GM23338 (cell line): ENCODE measurements at regions not wholly inside any gene's neighbourhood (a gene's known extent, or its start where the extent isn't known, plus 50 kb on each side); places are given as distances from the start of the nearest gene placed in this dataset.

ENCODE experiments used
- ATAC-seq: fragments of 200-7000 bp; cut with Tn5 transposase; 3 replicates; pipeline ENCODE4 v1.9.1; 2020
- DNase-seq: peaks from one replicate; pipeline ENCODE4 v3.0.0-alpha.2; 2015; ENCODE audit warnings: low spot score
- H2AFZ ChIP-seq: fragments of 200-600 bp; sonication (generic); 2 replicates; pipeline ENCODE4 v1.8.0; 2016; ENCODE audit warnings: antibody characterized with exemption, mild to moderate bottlenecking, moderate library complexity
- H3F3A ChIP-seq: fragments of 200-600 bp; sonication (generic); replicated peaks from 2 replicates; pipeline ENCODE4 v1.8.0; 2017; ENCODE audit warnings: antibody characterized with exemption, mixed run types, low read depth
- H3K27ac ChIP-seq: fragments of 200-600 bp; sonication (generic); 2 replicates; pipeline ENCODE4 v1.6.1; 2016; ENCODE audit warnings: low read depth
- H3K27me3 ChIP-seq: fragments of 200-600 bp; sonication (generic); 2 replicates; pipeline ENCODE4 v1.8.0; 2016; ENCODE audit warnings: mild to moderate bottlenecking, mixed run types, moderate library complexity; ENCODE audit not compliant: insufficient read depth
- H3K36me3 ChIP-seq: fragments of 200-600 bp; sonication (generic); 2 replicates; pipeline ENCODE4 v1.8.0; 2016; ENCODE audit warnings: mild to moderate bottlenecking; ENCODE audit not compliant: insufficient read depth
- H3K4me1 ChIP-seq: fragments of 200-600 bp; sonication (generic); 2 replicates; pipeline ENCODE4 v1.8.0; 2016; ENCODE audit warnings: mild to moderate bottlenecking, moderate library complexity; ENCODE audit not compliant: insufficient read depth
- H3K4me2 ChIP-seq: fragments of 200-600 bp; sonication (generic); 2 replicates; pipeline ENCODE4 v1.7.1; 2017; ENCODE audit warnings: mixed run types
- H3K4me3 ChIP-seq: fragments of 200-600 bp; sonication (generic); 2 replicates; pipeline ENCODE4 v1.6.1; 2016; ENCODE audit warnings: mixed run types
- H3K79me2 ChIP-seq: fragments of 200-600 bp; sonication (generic); replicated peaks from 2 replicates; pipeline ENCODE4 v1.8.0; 2017; ENCODE audit warnings: mild to moderate bottlenecking; ENCODE audit not compliant: insufficient read depth
- H3K9me2 ChIP-seq: fragments of 200-600 bp; sonication (generic); 2 replicates; pipeline ENCODE4 v1.8.0; 2017; ENCODE audit not compliant: insufficient read depth
- H4K20me1 ChIP-seq: fragments of 200-600 bp; sonication (generic); replicated peaks from 2 replicates; pipeline ENCODE4 v1.8.0; 2017; ENCODE audit warnings: mild to moderate bottlenecking; ENCODE audit not compliant: insufficient read depth
- H3K27ac Mint-ChIP-seq: 2 replicates; pipeline ENCODE4 v1.8.0; 2020; ENCODE audit warnings: inconsistent platforms, mild to moderate bottlenecking, moderate library complexity, mixed read lengths
- H3K27me3 Mint-ChIP-seq: 3 replicates; pipeline ENCODE4 v1.8.0; 2022; ENCODE audit warnings: low read depth, mild to moderate bottlenecking, moderate library complexity, mixed read lengths, inconsistent platforms; ENCODE audit not compliant: insufficient read depth, poor library complexity
- H3K36me3 Mint-ChIP-seq: 3 replicates; pipeline ENCODE4 v1.8.0; 2021; ENCODE audit warnings: low read depth, mild to moderate bottlenecking, inconsistent platforms, moderate library complexity, mixed read lengths
- H3K4me1 Mint-ChIP-seq: 3 replicates; pipeline ENCODE4 v1.8.0; 2020; ENCODE audit warnings: mild to moderate bottlenecking, inconsistent platforms, mixed read lengths
- H3K4me3 Mint-ChIP-seq: 3 replicates; pipeline ENCODE4 v1.8.0; 2021; ENCODE audit warnings: moderate library complexity, mild to moderate bottlenecking, inconsistent platforms, mixed read lengths
- H3K9me3 Mint-ChIP-seq: 3 replicates; pipeline ENCODE4 v1.8.0; 2020; ENCODE audit warnings: moderate library complexity, mild to moderate bottlenecking, inconsistent platforms, mixed read lengths
- CTCF ChIP-seq, 2 experiments: fragments of 200-600 bp in 1 of 2; sonication (generic) in 1 of 2; conservative IDR thresholded peaks; 2 replicates each; pipeline versions ENCODE4 v1.5.1 to v1.6.1; 2016 to 2017; ENCODE audit warnings: antibody characterized with exemption in 2 of 2, low read depth in 2 of 2, mild to moderate bottlenecking in 2 of 2, moderate library complexity in 1 of 2
- ETS1 ChIP-seq: IDR thresholded peaks from 2 replicates; pipeline ENCODE4 v1.6.1; 2016; ENCODE audit warnings: antibody characterized with exemption
- EZH2 ChIP-seq: fragments of 200-600 bp; sonication (generic); IDR thresholded peaks from one replicate; pipeline ENCODE4 v1.8.0; 2017; ENCODE audit warnings: antibody characterized with exemption, mild to moderate bottlenecking, low read depth; ENCODE audit not compliant: unreplicated experiment
- EZH2phosphoT487 ChIP-seq: fragments of 200-600 bp; sonication (generic); IDR thresholded peaks from one replicate; pipeline ENCODE4 v1.8.1; 2018; ENCODE audit warnings: antibody characterized with exemption; ENCODE audit not compliant: unreplicated experiment
- JUNB ChIP-seq: IDR thresholded peaks from one replicate; pipeline ENCODE4 v1.6.1; 2016; ENCODE audit warnings: antibody characterized with exemption; ENCODE audit not compliant: unreplicated experiment
- NANOG ChIP-seq: IDR thresholded peaks from 2 replicates; pipeline ENCODE4 v1.6.1; 2016; ENCODE audit warnings: antibody characterized with exemption, borderline replicate concordance
- REST ChIP-seq: IDR thresholded peaks from one replicate; pipeline ENCODE4 v1.6.1; 2018; ENCODE audit warnings: antibody characterized with exemption; ENCODE audit not compliant: unreplicated experiment
- STAT1 ChIP-seq: IDR thresholded peaks from one replicate; pipeline ENCODE4 v1.6.1; 2016; ENCODE audit warnings: antibody characterized with exemption; ENCODE audit not compliant: unreplicated experiment
- ZNF114 ChIP-seq: fragments of 250-450 bp; sonication (Bioruptor Pico); IDR thresholded peaks from 2 replicates; pipeline ENCODE4 v1.5.0; 2020; ENCODE audit warnings: mild to moderate bottlenecking, moderate library complexity

GRCh38 chr6:168834042-168834587, 393.1 kb downstream of the SMOC2 start:
- no peak overlapping the region for H3K4me3 ChIP-seq
- H3K4me1 Mint-ChIP-seq = peaks cover 62% of the 10 kb centered on the region
- TF ChIP-seq JUNB (no peak), NANOG (no peak), STAT1 (no peak), CTCF (conservative IDR thresholded peaks at IDR 0.05; ENCODE audit: low read depth in 2 of 2) (no peak)
- H3K4me3 Mint-ChIP-seq = no peak overlapping the region
- no peaks in the 10 kb centered on the region; the same call in 2 of the 3 replicates for H3K9me3 Mint-ChIP-seq
- no peaks in the 10 kb centered on the region for H3F3A ChIP-seq
- peak; percentile 28 for DNase-seq
- no peaks in the 10 kb centered on the region; the same call in 2 of the 3 replicates for H3K36me3 Mint-ChIP-seq
- no peak overlapping the region for H3K27ac ChIP-seq
- peak overlapping the region; percentile 44; the same call in 1 of the 2 replicates for H2AFZ ChIP-seq
- H3K27me3 Mint-ChIP-seq = peaks cover 14% of the 10 kb centered on the region
- ATAC-seq = peak; percentile 61
- H3K4me2 ChIP-seq = no peak overlapping the region
- H3K4me1 ChIP-seq = peaks cover 33% of the 10 kb centered on the region
- no peak overlapping the region for H3K27ac Mint-ChIP-seq
- no peaks in the 10 kb centered on the region for H3K36me3 ChIP-seq
- no peaks in the 10 kb centered on the region for H4K20me1 ChIP-seq
- no peaks in the 10 kb centered on the region for H3K79me2 ChIP-seq
- H3K27me3 ChIP-seq = no peaks in the 10 kb centered on the region
- no peaks in the 10 kb centered on the region for H3K9me2 ChIP-seq

- H3F3A ChIP-seq = no peaks in the 10 kb centered on the region
- no peaks in the 10 kb centered on the region for H4K20me1 ChIP-seq
- peaks cover 3% of the 10 kb centered on the region for H3K27me3 Mint-ChIP-seq
- ATAC-seq (no peak), DNase-seq (no peak)
- no peak overlapping the region for H2AFZ ChIP-seq
- H3K4me3 ChIP-seq = no peak overlapping the region
- H3K36me3 ChIP-seq = no peaks in the 10 kb centered on the region
- no peaks in the 10 kb centered on the region for H3K9me2 ChIP-seq
- no peaks in the 10 kb centered on the region for H3K27me3 ChIP-seq
- H3K36me3 Mint-ChIP-seq = no peaks in the 10 kb centered on the region
- H3K4me3 Mint-ChIP-seq = no peak overlapping the region
- H3K4me2 ChIP-seq = no peak overlapping the region
- no peak overlapping the region for H3K27ac Mint-ChIP-seq
- H3K4me1 Mint-ChIP-seq = peaks cover 31% of the 10 kb centered on the region
- H3K27ac ChIP-seq = no peak overlapping the region
- no peak for TF ChIP-seq REST
- no peak for TF ChIP-seq JUNB
- TF ChIP-seq ZNF114 (CRISPR knock-in tag) = no peak
- TF ChIP-seq ETS1 = no peak
- TF ChIP-seq EZH2phosphoT487 = no peak
- TF ChIP-seq EZH2 = no peak
- no peak for TF ChIP-seq NANOG
- peaks cover 9% of the 10 kb centered on the region; the same call in 1 of the 2 replicates for H3K4me1 ChIP-seq
- no peaks in the 10 kb centered on the region for H3K79me2 ChIP-seq
- H3K9me3 Mint-ChIP-seq = no peaks in the 10 kb centered on the region
Measured at GRCh38 chr6:168828800-168829199, 387.8 kb downstream of the SMOC2 start.
